ENCODE measurements at regions not wholly inside any gene's neighbourhood (a gene's known extent, or its start where the extent isn't known, plus 50 kb on each side); places are given as distances from the start of the nearest gene placed in this dataset.

DNA sequence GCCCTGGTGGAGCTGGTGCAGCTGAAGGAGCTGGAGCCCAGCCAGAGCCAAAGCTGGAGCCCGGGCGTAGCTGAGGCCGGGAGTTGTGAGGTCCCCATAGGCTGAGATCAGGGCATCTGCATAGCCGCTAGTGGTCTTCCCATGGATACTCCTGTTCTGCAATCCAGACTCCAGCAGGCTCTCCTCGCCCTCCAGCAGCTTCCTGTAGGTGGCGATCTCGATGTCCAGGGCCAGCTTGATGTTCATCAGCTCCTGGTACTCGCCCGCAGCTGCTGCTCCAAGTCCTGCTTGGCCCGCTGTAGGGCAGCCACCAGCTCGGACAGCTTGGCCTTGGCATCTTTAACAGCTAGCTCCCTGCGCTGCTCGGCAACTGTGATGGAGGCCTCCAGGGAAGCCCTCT lies 966.1 kb downstream of the FSCB start:
- TF ChIP-seq POLR2A (IDR thresholded peaks at IDR 0.05) (no peak), CTCF (IDR thresholded peaks at IDR 0.05 in 8 of 11, conservative IDR thresholded peaks at IDR 0.05 in 3 of 11) (no peak), POLR2AphosphoS5 (IDR thresholded peaks at IDR 0.05) (no peak)

Measured in spleen (tissue), 7 donors.